ENCODE measurements at regions not wholly inside any gene's neighbourhood (a gene's known extent, or its start where the extent isn't known, plus 50 kb on each side); places are given as distances from the start of the nearest gene placed in this dataset.

GRCh38 chr4:122082661-122083060 lies 69.5 kb upstream of the BLTP1 start:
- TF ChIP-seq CTCF (conservative IDR thresholded peaks at IDR 0.05; ENCODE audit: low read length) (no peak), EZH2phosphoT487 (IDR thresholded peaks at IDR 0.05; ENCODE audit: borderline replicate concordance, low read depth, low read length) (no peak)
